Astrocyte (in vitro differentiated cells and primary cell): ENCODE measurements at regions not wholly inside any gene's neighbourhood (a gene's known extent, or its start where the extent isn't known, plus 50 kb on each side); places are given as distances from the start of the nearest gene placed in this dataset.

ENCODE experiments used
- CTCF ChIP-seq: IDR thresholded peaks from 2 replicates; pipeline ENCODE4 v1.5.1; 2011; ENCODE audit warnings: low read depth, mild to moderate bottlenecking, inconsistent platforms, low read length, moderate library complexity; ENCODE audit not compliant: insufficient read depth
- EZH2 ChIP-seq: IDR thresholded peaks from 2 replicates; pipeline ENCODE4 v1.6.1; 2012; ENCODE audit warnings: mild to moderate bottlenecking, low read length, inconsistent platforms; ENCODE audit not compliant: insufficient read depth

GRCh38 chr3:194964809-194965208, 279.1 kb downstream of the FAM43A start:
- TF ChIP-seq CTCF, result no peak
- no peak for TF ChIP-seq EZH2
